HEK293 (cell line): ENCODE measurements at regions not wholly inside any gene's neighbourhood (a gene's known extent, or its start where the extent isn't known, plus 50 kb on each side); places are given as distances from the start of the nearest gene placed in this dataset.

Source experiments
- CTCF ChIA-PET: fragments of 350-600 bp; formaldehyde crosslinking; extraction: SDS; loops from one replicate; lab custom pipeline; 2021; ENCODE audit warnings: antibody characterized with exemption; lab: Yijun Ruan, JAX
- POLR2A ChIA-PET: fragments of 300-600 bp; formaldehyde crosslinking; extraction: SDS; loops from one replicate; lab custom pipeline; 2020; ENCODE audit warnings: antibody characterized with exemption, inconsistent platforms; lab: Yijun Ruan, JAX
- H3K27ac ChIP-seq: fragments of 200-500 bp; sonication (Bioruptor generic); 2 replicates; pipeline ENCODE4 v1.5.1; 2014; ENCODE audit warnings: low read depth, low read length, control low read depth, inconsistent platforms; ENCODE audit errors: extremely low read depth
- H3K36me3 ChIP-seq, 2 experiments: fragments of 200-500 bp in 1 of 2; sonication (Bioruptor generic) in 1 of 2; 1 replicate in 1 of 2; 2 replicates in 1 of 2; pipeline ENCODE4 v1.5.1; 2014 to 2017; ENCODE audit warnings: inconsistent platforms in 2 of 2, low read length in 2 of 2; ENCODE audit not compliant: control insufficient read depth in 2 of 2, insufficient read depth in 1 of 2
- H3K4me1 ChIP-seq: fragments of 200-500 bp; sonication (Bioruptor generic); 2 replicates; pipeline ENCODE4 v1.5.1; 2014; ENCODE audit warnings: mild to moderate bottlenecking, low read length, inconsistent platforms; ENCODE audit not compliant: control insufficient read depth, insufficient read depth
- H3K4me3 ChIP-seq: 2 replicates; pipeline ENCODE4 v1.5.1; 2011; ENCODE audit warnings: low read depth, mild to moderate bottlenecking, control low read depth, low read length, moderate library complexity
- H3K9me3 ChIP-seq: fragments of 200-500 bp; sonication (Bioruptor generic); 2 replicates; pipeline ENCODE4 v1.5.1; 2014; ENCODE audit warnings: low read depth, low read length, inconsistent platforms; ENCODE audit not compliant: control insufficient read depth, insufficient read depth
- BCL11A ChIP-seq: fragments of 450-650 bp; formaldehyde crosslinking; IDR thresholded peaks from 2 replicates; pipeline ENCODE4 v1.5.1; 2016; ENCODE audit warnings: low read depth, missing biosample characterization, missing genetic modification characterization
- GFI1B ChIP-seq: fragments of 450-650 bp; formaldehyde crosslinking; IDR thresholded peaks from 2 replicates; pipeline ENCODE4 v1.5.1; 2016; ENCODE audit warnings: missing biosample characterization, missing genetic modification characterization
- GLIS2 ChIP-seq: fragments of 450-650 bp; formaldehyde crosslinking; IDR thresholded peaks from 2 replicates; pipeline ENCODE4 v1.5.1; 2016; ENCODE audit warnings: missing biosample characterization, missing genetic modification characterization
- HOXA7 ChIP-seq: sonication (generic); formaldehyde crosslinking; IDR thresholded peaks from 2 replicates; pipeline ENCODE4 v1.8.1; 2022; ENCODE audit warnings: missing genetic modification reagents, borderline replicate concordance
- KLF1 ChIP-seq: fragments of 450-650 bp; formaldehyde crosslinking; IDR thresholded peaks from 2 replicates; pipeline ENCODE4 v1.5.1; 2016; ENCODE audit warnings: missing biosample characterization, missing genetic modification characterization
- KLF10 ChIP-seq: fragments of 450-650 bp; IDR thresholded peaks from 2 replicates; pipeline ENCODE4 v1.5.1; 2018; ENCODE audit warnings: missing biosample characterization, mild to moderate bottlenecking, missing genetic modification characterization
- MEIS1 ChIP-seq: sonication (generic); formaldehyde crosslinking; IDR thresholded peaks from 2 replicates; pipeline ENCODE4 v1.8.1; 2022; ENCODE audit warnings: missing genetic modification reagents, mild to moderate bottlenecking, borderline replicate concordance
- OVOL3 ChIP-seq: fragments of 450-650 bp; formaldehyde crosslinking; IDR thresholded peaks from 2 replicates; pipeline ENCODE4 v1.5.1; 2016; ENCODE audit warnings: missing biosample characterization, missing genetic modification characterization
- PRDM6 ChIP-seq: fragments of 450-650 bp; formaldehyde crosslinking; IDR thresholded peaks from 2 replicates; pipeline ENCODE4 v1.5.1; 2017; ENCODE audit warnings: missing biosample characterization, missing genetic modification characterization
- RBAK ChIP-seq: fragments of 450-650 bp; formaldehyde crosslinking; IDR thresholded peaks from 2 replicates; pipeline ENCODE4 v1.5.1; 2016; ENCODE audit warnings: missing biosample characterization, missing genetic modification characterization
- SP3 ChIP-seq: fragments of 450-650 bp; formaldehyde crosslinking; IDR thresholded peaks from 2 replicates; pipeline ENCODE4 v1.5.1; 2016; ENCODE audit warnings: missing biosample characterization, missing genetic modification characterization
- ZBTB10 ChIP-seq: fragments of 450-650 bp; formaldehyde crosslinking; IDR thresholded peaks from 2 replicates; pipeline ENCODE4 v1.5.1; 2016; ENCODE audit warnings: missing biosample characterization, missing genetic modification characterization
- ZBTB26 ChIP-seq: fragments of 450-650 bp; formaldehyde crosslinking; optimal IDR thresholded peaks from 2 replicates; pipeline ENCODE3; 2016; ENCODE audit warnings: missing biosample characterization, mild to moderate bottlenecking, missing genetic modification characterization
- ZEB2 ChIP-seq: fragments of 450-650 bp; formaldehyde crosslinking; IDR thresholded peaks from 2 replicates; pipeline ENCODE4 v1.5.1; 2016; ENCODE audit warnings: missing biosample characterization, missing genetic modification characterization
- ZNF112 ChIP-seq: fragments of 450-650 bp; formaldehyde crosslinking; IDR thresholded peaks from 2 replicates; pipeline ENCODE4 v1.5.0; 2017; ENCODE audit warnings: missing biosample characterization, missing genetic modification characterization
- ZNF114 ChIP-seq: fragments of 450-650 bp; formaldehyde crosslinking; IDR thresholded peaks from 2 replicates; pipeline ENCODE4 v1.5.0; 2017; ENCODE audit warnings: missing biosample characterization, missing genetic modification characterization
- ZNF24 ChIP-seq: fragments of 450-650 bp; formaldehyde crosslinking; IDR thresholded peaks from 2 replicates; pipeline ENCODE4 v1.5.1; 2016; ENCODE audit warnings: missing biosample characterization, missing genetic modification characterization
- ZNF280D ChIP-seq: fragments of 450-650 bp; formaldehyde crosslinking; IDR thresholded peaks from 2 replicates; pipeline ENCODE4 v1.5.1; 2016; ENCODE audit warnings: missing biosample characterization, missing genetic modification characterization
- ZNF311 ChIP-seq: fragments of 450-650 bp; formaldehyde crosslinking; IDR thresholded peaks from 2 replicates; pipeline ENCODE4 v1.5.1; 2017; ENCODE audit warnings: missing biosample characterization, missing genetic modification characterization, borderline replicate concordance
- ZNF350 ChIP-seq: fragments of 450-650 bp; formaldehyde crosslinking; IDR thresholded peaks from 2 replicates; pipeline ENCODE4 v1.5.0; 2017; ENCODE audit warnings: missing biosample characterization, mild to moderate bottlenecking, missing genetic modification characterization
- ZNF514 ChIP-seq: fragments of 450-650 bp; formaldehyde crosslinking; IDR thresholded peaks from 2 replicates; pipeline ENCODE4 v1.5.1; 2016; ENCODE audit warnings: missing biosample characterization, missing genetic modification characterization
- ZNF629 ChIP-seq: fragments of 450-650 bp; formaldehyde crosslinking; IDR thresholded peaks from 2 replicates; pipeline ENCODE4 v1.5.1; 2017; ENCODE audit warnings: missing biosample characterization, missing genetic modification characterization
- ZNF843 ChIP-seq: fragments of 450-650 bp; formaldehyde crosslinking; IDR thresholded peaks from 2 replicates; pipeline ENCODE4 v1.5.1; 2016; ENCODE audit warnings: missing biosample characterization, missing genetic modification characterization

GRCh38 chr3:4029135-4029534, 229.9 kb downstream of the LRRN1 start:
- TF ChIP-seq GLIS2 (tag by site-specific recombination) (no peak), MEIS1 (CRISPR knock-in tag) (no peak), ZNF311 (tag by site-specific recombination) (no peak), ZNF629 (no peak), GFI1B (tag by site-specific recombination) (no peak), SP3 (tag by site-specific recombination) (no peak), RBAK (tag by site-specific recombination) (no peak), OVOL3 (tag by site-specific recombination) (no peak), KLF10 (tag by site-specific recombination) (no peak), HOXA7 (no peak), ZNF843 (tag by site-specific recombination) (no peak), PRDM6 (no peak), ZNF112 (tag by site-specific recombination) (no peak), ZBTB10 (no peak), KLF1 (tag by site-specific recombination) (no peak), ZNF514 (tag by site-specific recombination) (no peak), ZNF350 (tag by site-specific recombination) (no peak), ZBTB26 (tag by site-specific recombination) (no peak)
- H3K36me3 ChIP-seq: no peaks in the 10 kb centered on the region
- no peaks in the 10 kb centered on the region for H3K9me3 ChIP-seq
- ChIA-PET POLR2A (no interaction called here), CTCF (interaction anchor here (0.9 kb wide), 1 partner anchor 242 kb away, joined by 4 read pairs; no protein-coding TSS in a partner anchor)
- no peaks in the 10 kb centered on the region for H3K4me1 ChIP-seq
- H3K27ac ChIP-seq: no peak overlapping the region
- no peak overlapping the region for H3K4me3 ChIP-seq

- no peaks in the 10 kb centered on the region for H3K4me1 ChIP-seq
- no peaks in the 10 kb centered on the region for H3K9me3 ChIP-seq
- ChIA-PET CTCF (interaction anchor here (0.7 kb wide), 1 partner anchor 602 kb away, joined by 3 read pairs; no protein-coding TSS in a partner anchor), POLR2A (no interaction called here)
- TF ChIP-seq ZNF24 (tag by site-specific recombination) (no peak), ZNF280D (tag by site-specific recombination) (no peak), BCL11A (tag by site-specific recombination) (no peak), ZNF114 (tag by site-specific recombination) (no peak), ZEB2 (tag by site-specific recombination) (no peak)
- no peaks in the 10 kb centered on the region for H3K36me3 ChIP-seq
- H3K4me3 ChIP-seq: no peak overlapping the region
- no peak overlapping the region for H3K27ac ChIP-seq
These were observed 231.4 kb downstream of the LRRN1 start for GRCh38 chr3:4030624-4031023.
